ENCODE measurements at regions not wholly inside any gene's neighbourhood (a gene's known extent, or its start where the extent isn't known, plus 50 kb on each side); places are given as distances from the start of the nearest gene placed in this dataset.

GRCh38 chr7:12889391-12889790, 202.0 kb downstream of the ARL4A start:
- TF ChIP-seq CTCF (IDR thresholded peaks at IDR 0.05; ENCODE audit: low read depth, low read length, missing input control): no peak
- TF ChIP-seq HNF4G (IDR thresholded peaks at IDR 0.05): no peak
- TF ChIP-seq REST (IDR thresholded peaks at IDR 0.05): no peak
- no peak for TF ChIP-seq MAX (IDR thresholded peaks at IDR 0.05)
- no peak for TF ChIP-seq JUND (IDR thresholded peaks at IDR 0.05)

All from liver (tissue), 3 donors.